ENCODE measurements at regions not wholly inside any gene's neighbourhood (a gene's known extent, or its start where the extent isn't known, plus 50 kb on each side); places are given as distances from the start of the nearest gene placed in this dataset.
"Not testable (repeated sequence)": the region's sequence is repeated elsewhere in the genome, so short reads cannot be mapped to it uniquely, and the experiment has no call there.

DNA sequence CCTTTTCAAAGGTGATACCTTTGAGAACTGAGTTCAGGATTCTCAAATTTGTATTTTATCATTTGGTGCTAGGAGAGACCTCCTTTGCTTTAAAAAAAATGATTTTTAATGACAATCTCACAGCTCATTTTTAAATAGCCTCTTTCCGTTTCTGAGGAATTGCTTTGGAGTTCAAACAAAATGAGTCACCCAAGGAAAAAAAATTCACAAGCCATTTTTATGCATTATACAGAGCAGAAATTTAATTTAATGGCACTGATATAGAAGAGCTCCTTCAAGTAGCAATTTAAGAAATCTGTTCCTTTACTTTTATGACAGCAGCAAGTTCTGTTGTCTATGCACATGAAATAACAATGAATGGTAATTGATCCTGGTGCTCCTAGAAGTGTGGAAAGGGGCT, 337.9 kb upstream of the KCNMB2 start:
- in situ Hi-C loops (cut with HindIII; ENCODE audit: low pct_unique_long_range_greater_than_20kb, low sequenced_read_pairs) = no loop called here
- no peak for DNase-seq (ENCODE audit: low read depth)

DNA sequence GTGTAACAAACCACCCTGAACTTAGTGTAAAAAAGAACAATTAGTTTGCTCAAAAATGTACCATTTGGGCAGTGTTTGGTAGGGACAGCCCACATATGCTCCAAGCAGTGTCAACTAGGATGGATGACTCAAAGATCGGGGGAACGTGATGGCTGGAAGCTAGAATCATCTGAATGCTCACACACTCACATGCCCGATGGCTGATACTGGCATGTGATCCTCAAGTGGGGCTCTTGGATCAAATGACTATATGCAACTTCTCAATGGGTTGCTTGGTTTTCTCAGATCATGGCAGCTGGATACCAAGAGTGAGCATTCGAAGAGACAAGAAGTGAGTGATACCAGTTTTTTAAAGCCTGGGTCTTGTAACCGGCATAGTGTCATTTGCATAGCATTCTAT, 335.9 kb upstream of the KCNMB2 start:
- in situ Hi-C loops (cut with HindIII; ENCODE audit: low pct_unique_long_range_greater_than_20kb, low sequenced_read_pairs) = no loop called here
- no peak for DNase-seq (ENCODE audit: low read depth)

GRCh38 chr3:178201714-178202113, 334.5 kb upstream of the KCNMB2 start:
- in situ Hi-C loops (cut with HindIII; ENCODE audit: low pct_unique_long_range_greater_than_20kb, low sequenced_read_pairs) = no loop called here
- no peak for DNase-seq (ENCODE audit: low read depth)

DNA sequence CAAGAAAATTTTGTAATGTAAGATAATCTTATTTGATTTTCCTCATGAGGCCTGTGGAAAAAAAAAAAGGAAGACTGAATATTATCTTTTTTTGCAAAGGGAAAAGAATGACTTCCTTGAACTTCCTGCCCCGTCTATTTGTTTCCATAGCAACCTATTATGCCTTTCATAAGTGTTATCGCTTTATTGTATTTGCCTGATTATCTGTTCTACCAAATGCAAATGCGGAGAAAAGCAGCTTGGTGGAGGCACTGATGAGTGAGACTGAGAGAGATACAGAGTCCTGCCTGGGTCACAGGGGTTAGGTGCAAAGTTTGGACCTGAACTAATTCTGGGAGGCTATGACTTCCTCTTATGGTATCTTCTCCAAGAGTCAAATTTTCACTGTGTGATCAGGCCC, 334.0 kb upstream of the KCNMB2 start:
- DNase-seq (ENCODE audit: low read depth) = no peak
- in situ Hi-C loops (cut with HindIII; ENCODE audit: low pct_unique_long_range_greater_than_20kb, low sequenced_read_pairs) = no loop called here

- DNase-seq (ENCODE audit: low read depth) = no peak
- in situ Hi-C loops (cut with HindIII; ENCODE audit: low pct_unique_long_range_greater_than_20kb, low sequenced_read_pairs) = no loop called here
These were observed 333.1 kb upstream of the KCNMB2 start for GRCh38 chr3:178203165-178203564.

DNA sequence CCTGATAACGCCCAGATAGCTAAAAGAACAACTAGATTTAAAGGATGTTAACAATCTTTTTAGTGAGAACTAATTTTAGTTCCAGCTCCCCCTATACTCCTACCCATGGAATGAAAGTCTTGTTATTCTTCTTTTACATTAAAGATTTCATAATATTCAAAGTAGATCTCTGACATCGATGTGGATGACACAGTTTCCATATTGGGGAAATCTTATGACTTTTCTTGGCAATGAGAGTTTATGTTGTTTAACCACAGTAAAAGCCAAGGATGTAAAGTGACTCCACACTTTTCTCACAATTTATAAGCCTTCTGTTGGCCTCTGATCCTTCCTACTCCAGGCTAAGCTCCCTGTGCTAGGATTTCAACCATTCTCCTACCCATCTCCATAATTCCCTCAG, 332.6 kb upstream of the KCNMB2 start:
- no peak for DNase-seq (ENCODE audit: low read depth)
- in situ Hi-C loops (cut with HindIII; ENCODE audit: low pct_unique_long_range_greater_than_20kb, low sequenced_read_pairs) = no loop called here

- DNase-seq (ENCODE audit: low read depth) = no peak
- in situ Hi-C loops (cut with HindIII; ENCODE audit: low pct_unique_long_range_greater_than_20kb, low sequenced_read_pairs) = no loop called here
These were observed 330.5 kb upstream of the KCNMB2 start for GRCh38 chr3:178205740-178206139.

DNA sequence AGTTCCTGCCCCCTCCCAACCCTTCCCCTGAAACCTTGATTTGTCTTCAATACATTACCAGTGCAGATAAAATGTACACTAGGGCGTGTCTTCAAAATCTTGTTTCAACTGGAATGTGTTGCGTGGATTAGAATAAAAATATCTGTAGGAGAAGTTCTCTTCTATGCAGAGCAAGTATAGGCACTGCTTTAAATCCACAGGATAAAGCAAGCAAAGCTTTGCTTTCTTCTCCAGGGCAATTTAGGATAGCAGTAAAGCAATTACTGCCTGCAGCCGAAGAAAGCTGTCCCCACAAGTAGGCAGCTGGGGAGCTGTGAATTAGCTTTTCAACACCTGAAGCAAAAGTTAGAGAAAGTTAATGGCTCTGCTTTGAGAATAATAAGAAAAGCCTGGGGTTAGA, 329.7 kb upstream of the KCNMB2 start:
- in situ Hi-C loops (cut with HindIII; ENCODE audit: low pct_unique_long_range_greater_than_20kb, low sequenced_read_pairs) = no loop called here
- no peak for DNase-seq (ENCODE audit: low read depth)

DNA sequence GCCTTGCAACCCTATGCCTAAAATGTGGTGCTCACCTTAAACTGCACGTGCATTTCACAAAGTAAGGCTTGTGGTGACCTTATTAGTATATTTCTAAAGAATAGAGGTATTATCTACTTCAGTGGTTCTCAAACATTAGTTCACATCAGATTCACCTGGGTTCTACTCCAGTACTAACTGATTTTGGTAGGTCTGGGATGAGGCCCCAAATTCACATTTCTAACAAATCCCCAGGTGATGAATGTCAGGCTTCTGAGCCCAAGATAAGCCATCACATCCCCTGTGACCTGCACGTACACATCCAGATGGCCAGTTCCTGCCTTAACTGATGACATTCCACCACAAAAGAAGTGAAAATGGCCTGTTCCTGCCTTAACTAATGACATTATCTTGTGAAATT, 329.1 kb upstream of the KCNMB2 start:
- DNase-seq (ENCODE audit: low read depth); in situ Hi-C loops (cut with HindIII; ENCODE audit: low pct_unique_long_range_greater_than_20kb, low sequenced_read_pairs): not testable (repeated sequence)

DNA sequence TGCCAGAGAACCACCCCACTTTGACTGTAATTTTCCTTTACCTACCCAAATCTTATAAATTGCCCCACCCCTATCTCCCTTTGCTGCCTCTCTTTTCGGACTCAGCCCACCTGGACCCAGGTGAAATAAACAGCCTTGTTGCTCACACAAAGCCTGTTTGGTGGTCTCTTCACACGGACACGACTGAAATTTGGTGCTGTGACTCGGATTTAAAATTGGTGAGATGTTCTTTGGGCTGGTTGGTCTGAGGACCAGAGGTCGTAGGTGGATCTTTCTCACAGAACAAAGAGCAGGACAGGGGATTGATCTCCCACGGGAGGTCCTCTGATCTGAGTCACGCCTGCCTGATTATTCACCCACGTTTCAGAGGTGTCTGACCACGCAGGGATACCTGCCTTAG, 328.6 kb upstream of the KCNMB2 start:
- DNase-seq (ENCODE audit: low read depth); in situ Hi-C loops (cut with HindIII; ENCODE audit: low pct_unique_long_range_greater_than_20kb, low sequenced_read_pairs): not testable (repeated sequence)

- in situ Hi-C loops (cut with HindIII; ENCODE audit: low pct_unique_long_range_greater_than_20kb, low sequenced_read_pairs); DNase-seq (ENCODE audit: low read depth): not testable (repeated sequence)
These were observed 327.1 kb upstream of the KCNMB2 start for GRCh38 chr3:178209116-178209515.

GRCh38 chr3:178209618-178210017, 326.6 kb upstream of the KCNMB2 start:
- DNase-seq (ENCODE audit: low read depth); in situ Hi-C loops (cut with HindIII; ENCODE audit: low pct_unique_long_range_greater_than_20kb, low sequenced_read_pairs): not testable (repeated sequence)

- DNase-seq (ENCODE audit: low read depth); in situ Hi-C loops (cut with HindIII; ENCODE audit: low pct_unique_long_range_greater_than_20kb, low sequenced_read_pairs): not testable (repeated sequence)
These were observed 325.1 kb upstream of the KCNMB2 start for GRCh38 chr3:178211086-178211485.

- in situ Hi-C loops (cut with HindIII; ENCODE audit: low pct_unique_long_range_greater_than_20kb, low sequenced_read_pairs) = no loop called here
- DNase-seq (ENCODE audit: low read depth) = no peak
These were observed 318.8 kb upstream of the KCNMB2 start for GRCh38 chr3:178217479-178217878.

DNA sequence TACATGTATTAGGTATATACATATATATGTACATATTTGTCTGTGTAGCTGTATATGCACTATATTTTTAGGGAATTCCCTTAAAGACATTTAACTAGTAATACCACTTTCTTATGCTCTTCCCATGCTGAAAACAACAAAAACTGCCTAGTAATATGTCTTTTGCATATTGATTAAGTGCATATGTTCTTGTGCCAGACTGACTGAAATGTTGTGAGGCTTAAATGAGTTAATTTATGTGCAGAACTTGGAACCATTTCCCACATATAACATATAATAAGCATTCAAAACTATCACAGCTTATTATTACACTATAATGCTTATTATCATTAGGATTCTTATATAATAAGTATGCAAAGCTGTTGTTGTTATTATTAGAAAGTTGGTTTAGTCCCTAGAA, 318.0 kb upstream of the KCNMB2 start:
- no peak for DNase-seq (ENCODE audit: low read depth)
- in situ Hi-C loops (cut with HindIII; ENCODE audit: low pct_unique_long_range_greater_than_20kb, low sequenced_read_pairs) = no loop called here

DNA sequence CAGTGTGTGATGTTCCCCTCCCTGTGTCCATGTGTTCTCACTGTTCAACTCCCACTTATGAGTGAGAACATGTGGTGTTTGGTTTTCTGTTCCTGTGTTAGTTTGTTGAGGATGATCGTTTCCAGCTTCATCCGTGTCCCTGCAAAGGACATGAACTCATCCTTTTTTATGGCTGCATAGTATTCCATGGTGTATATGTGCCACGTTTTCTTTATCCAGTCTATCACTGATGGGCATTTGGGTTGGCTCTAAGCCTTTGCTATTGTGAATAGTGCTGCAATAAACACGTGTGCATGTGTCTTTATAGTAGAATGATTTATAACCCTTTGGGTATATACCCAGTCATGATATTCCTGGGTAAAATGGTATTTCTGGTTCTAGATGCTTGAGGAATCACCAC, 316.6 kb upstream of the KCNMB2 start:
- in situ Hi-C loops (cut with HindIII; ENCODE audit: low pct_unique_long_range_greater_than_20kb, low sequenced_read_pairs); DNase-seq (ENCODE audit: low read depth): not testable (repeated sequence)

DNA sequence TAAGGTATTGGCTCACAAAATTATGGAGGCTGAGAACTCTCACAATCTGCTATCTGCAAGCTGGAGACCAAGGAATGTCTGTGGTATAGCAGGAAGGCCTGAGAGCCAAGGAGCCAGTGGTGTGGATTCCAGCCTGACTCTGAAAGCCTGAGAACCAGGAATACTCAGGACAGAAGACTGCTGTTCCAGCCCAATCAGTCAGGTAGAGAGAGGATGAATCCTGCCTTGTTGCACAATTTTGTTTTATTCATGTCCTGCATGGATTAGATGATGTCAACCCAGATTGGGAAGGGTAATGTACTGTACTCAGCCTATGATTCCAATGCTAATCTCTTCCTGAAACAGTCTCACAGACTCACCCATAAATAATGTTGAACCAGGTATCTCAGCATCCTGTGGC, 312.4 kb upstream of the KCNMB2 start:
- DNase-seq (ENCODE audit: low read depth) = no peak
- in situ Hi-C loops (cut with HindIII; ENCODE audit: low pct_unique_long_range_greater_than_20kb, low sequenced_read_pairs) = no loop called here

GRCh38 chr3:178226094-178226493, 310.1 kb upstream of the KCNMB2 start:
- no peak for DNase-seq (ENCODE audit: low read depth)
- in situ Hi-C loops (cut with HindIII; ENCODE audit: low pct_unique_long_range_greater_than_20kb, low sequenced_read_pairs) = no loop called here

- no peak for DNase-seq (ENCODE audit: low read depth)
- in situ Hi-C loops (cut with HindIII; ENCODE audit: low pct_unique_long_range_greater_than_20kb, low sequenced_read_pairs) = no loop called here
These were observed 304.6 kb upstream of the KCNMB2 start for GRCh38 chr3:178231645-178232044.

- in situ Hi-C loops (cut with HindIII; ENCODE audit: low pct_unique_long_range_greater_than_20kb, low sequenced_read_pairs) = no loop called here
- DNase-seq (ENCODE audit: low read depth) = no peak
These were observed 302.7 kb upstream of the KCNMB2 start for GRCh38 chr3:178233371-178234071.

Data from Caki2 (cell line).